Left lobe of liver (tissue), 2 donors: ENCODE measurements at regions not wholly inside any gene's neighbourhood (a gene's known extent, or its start where the extent isn't known, plus 50 kb on each side); places are given as distances from the start of the nearest gene placed in this dataset.
A peak's percentile ranks its signal among the peaks of the same experiment; 100 is the strongest.
"Not testable (repeated sequence)": the region's sequence is repeated elsewhere in the genome, so short reads cannot be mapped to it uniquely, and the experiment has no call there.

Experiments used
- ATAC-seq: fragments of 200-7000 bp; cut with Tn5 transposase; one replicate; pipeline ENCODE4 v1.9.1; 2020; ENCODE audit warnings: mild to moderate bottlenecking, moderate library complexity
- DNase-seq: peaks from one replicate; pipeline ENCODE4 v3.0.0-alpha.2; 2020; ENCODE audit warnings: low spot score
- donor health status: DM: no; HTN: no; CAD: no; lungs with moderate emphysema.
- donor health status: DM: no; HTN: yes; CAD: no.

DNA sequence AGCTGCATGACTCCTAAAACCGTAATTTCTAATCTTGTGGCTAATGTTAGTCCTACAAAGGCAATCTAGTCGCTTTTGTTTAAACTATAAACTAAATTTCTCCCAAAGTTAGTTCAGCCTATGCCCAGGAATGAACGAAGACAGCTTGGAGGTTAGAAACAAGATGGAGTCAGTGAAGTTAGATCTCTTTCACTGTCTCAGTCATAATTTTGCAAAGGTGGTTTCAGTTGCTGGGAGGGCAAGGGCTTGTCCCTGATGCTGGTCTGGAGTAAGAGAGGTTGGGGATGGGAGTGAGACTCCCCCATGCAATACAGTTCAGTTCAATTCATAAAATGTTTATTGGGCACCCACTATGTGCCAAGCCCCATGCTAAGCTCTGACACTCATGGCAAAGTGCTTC is 362.1 kb downstream of the TYW1 start:
- DNase-seq, ATAC-seq: not testable (repeated sequence)

DNA sequence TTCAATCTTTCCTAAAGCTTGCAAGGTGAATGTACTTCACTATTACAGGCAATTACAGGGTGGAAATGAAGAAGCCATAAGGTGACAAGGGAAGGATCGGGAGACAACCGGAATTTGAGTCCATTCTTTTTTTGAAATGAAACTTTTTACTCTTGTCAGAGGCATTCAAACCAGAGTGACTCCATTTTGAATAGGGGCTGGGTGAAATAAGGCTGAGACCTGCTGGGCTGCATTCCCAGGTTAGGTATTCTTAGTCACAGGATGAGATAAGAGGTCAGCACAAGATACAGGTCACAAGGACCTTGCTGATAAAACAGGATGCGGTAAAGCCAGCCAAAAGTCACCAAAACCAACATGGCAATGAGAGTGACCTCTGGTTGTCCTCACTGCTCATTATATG is 363.3 kb downstream of the TYW1 start:
- ATAC-seq (no peak), DNase-seq (no peak)

DNA sequence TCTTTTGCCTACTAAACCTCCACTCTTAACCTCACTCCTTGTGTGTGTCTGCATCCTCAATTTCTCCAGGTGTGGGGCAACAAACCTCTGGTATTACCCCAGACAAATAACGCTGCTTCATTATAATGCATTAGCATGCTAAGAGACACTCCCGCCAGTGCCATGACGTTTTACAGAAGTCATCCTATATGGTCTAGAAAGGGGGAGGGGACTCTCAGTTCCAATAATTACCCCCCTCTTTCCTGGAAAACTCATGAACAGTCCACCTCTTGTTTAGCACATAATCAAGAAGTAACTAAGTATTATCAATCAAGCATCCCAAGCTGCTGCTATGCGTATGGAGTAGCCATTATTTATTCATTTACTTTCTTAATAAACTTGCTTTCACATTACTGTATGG is 364.5 kb downstream of the TYW1 start:
- ATAC-seq (no peak), DNase-seq (no peak)

DNA sequence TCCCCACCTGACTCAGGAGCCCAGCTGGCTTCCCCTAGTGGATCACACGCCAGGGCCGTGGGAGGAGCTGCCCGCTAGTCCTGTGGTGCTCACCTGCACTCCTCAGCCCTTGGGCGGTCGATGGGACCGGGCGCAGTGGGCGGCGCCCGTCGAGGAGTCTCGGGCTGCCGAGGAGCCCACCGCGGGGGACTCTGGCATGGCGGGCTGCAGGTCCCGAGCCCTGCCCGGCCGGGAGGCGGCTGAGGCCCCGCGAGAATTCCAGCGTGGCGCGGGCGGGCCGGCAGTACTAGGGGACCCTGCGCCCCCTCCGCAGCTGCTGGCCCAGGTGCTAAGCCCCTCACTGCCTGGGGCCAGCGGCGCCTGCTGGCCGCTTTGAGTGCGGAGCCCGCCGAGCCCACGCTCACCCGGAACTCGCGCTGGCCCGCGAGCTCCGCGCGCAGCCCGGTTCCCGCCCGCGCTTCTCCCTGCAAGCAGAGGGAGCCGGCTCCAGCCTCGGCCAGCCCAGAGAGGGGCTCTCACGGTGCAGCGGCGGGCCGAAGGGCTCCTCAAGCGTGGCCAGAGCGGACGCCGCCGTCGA is 367.9 kb downstream of the TYW1 start:
- no peak for ATAC-seq
- no peak for DNase-seq

DNA sequence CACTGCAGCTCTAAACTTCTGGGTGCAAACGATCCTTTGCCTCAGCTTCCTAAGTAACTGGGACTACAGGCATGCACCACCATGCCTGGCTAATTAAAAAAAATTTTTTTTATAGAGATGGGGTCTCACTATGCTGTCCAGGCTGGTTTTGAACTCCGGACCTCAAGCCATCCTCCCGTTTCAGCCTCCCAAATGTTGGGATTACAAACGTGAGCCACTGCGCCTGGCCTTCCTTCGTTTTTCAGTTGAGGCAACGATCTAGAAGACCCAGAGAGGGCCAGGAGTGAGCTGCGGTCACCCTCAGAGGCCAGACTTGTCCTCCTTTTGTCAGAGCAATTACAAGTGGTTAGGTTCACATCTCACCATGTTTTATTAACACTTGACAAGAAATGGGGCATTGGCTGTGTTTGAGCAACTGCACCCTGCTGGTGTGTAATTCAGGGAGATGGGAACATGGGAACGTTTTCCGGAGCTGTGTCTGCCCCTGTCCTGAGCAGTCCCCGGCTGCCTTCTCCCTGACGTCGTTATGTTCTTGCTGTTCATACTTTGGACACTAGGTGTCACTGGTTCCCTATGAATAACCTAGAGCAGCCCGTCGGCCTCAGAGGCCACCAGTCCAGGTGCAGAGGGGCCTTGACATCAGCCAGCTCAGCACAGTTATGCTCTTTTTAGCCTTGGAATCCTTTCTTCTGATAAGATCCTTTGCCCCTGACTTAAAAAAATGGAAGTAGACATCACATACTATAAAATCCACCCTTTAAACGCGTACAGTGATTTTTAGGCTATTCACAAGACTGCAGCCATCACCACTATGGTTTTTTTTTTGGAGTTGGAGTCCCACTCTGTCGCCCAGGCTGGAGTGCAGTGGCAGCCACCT is 375.0 kb downstream of the TYW1 start:
- DNase-seq (peak; percentile 60), ATAC-seq (peak; percentile 99)

DNA sequence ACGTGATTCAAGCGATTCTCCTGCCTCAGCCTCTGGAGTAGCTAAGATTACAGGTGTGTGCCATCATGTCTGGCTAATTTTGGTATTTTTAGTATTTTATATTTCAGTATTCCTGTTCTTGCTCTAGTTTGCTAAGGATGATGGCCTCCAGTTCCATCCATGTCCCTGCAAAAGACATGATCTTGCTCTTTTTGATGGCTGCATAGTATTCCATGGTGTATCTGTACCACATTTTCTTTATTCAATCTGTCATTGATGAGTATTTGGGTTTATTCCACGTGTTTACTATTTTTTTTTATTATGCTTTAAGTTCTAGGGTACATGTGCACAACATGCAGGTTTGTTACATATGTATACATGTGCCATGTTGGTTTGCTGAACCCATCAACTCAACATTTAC is 376.8 kb downstream of the TYW1 start:
- DNase-seq, ATAC-seq: not testable (repeated sequence)

DNA sequence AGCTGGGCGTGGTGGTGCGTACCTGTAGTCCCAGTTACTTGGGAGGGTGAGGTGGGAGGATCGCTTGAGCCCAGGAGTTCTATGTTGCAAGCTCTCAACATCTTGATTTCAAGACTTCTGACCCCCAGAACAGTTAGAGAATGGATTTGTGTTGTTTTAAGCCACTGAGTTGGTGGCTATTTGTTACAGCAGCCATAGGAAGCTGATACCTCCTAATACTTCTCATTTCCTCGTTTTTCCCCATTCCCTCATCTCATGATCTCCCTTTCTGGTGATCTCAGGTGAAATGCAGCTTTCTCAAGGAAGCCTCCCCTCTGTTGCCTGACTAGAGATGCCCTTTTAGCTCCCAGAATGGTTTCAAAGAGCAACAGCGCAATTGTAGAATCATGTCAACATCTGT is 378.8 kb downstream of the TYW1 start:
- DNase-seq (no peak), ATAC-seq (no peak)

DNA sequence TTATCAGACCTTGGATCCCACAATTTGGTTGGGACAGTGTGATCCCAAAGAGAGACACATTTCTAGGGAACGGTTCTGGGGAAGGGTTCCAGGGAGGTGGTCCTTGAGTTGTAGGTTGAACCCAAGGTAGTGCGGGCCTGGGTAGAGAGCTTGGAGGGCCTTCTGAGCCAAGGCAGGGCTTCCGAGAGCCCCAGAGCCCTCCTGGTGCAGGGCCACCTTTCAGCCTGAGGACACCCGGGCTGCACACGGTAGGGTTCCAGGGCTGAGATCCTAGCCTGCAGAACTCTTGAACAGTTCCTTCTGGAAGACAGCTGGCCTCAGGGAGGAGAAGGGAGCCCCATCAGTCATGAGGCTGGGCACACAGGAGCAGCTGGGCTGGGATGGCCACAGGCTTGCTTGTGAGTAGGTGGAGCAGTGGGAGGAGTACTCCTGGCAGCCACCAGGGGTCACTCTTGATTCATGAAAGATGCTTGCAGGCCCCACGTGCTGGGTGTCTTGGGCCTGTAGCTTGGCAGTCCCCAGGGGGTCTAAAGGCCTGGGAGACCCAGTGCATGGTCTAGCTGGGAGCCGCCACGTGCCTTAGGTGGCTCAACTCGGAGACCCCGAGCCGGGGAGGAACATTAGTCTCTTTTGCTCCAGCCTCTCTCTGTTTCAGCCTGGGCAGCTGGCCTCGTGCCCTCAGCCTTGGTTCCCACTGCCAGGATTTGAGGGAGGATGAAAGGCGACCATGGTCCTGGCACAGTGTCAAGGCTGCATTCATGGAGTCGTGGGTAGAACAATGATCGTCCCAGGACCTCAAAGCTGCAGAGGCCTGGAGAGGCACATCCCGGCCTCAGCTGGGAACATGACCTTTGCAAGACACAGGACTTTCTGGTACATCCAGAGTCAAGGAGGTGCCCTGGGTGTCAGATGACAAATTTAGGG is 381.6 kb downstream of the TYW1 start:
- ATAC-seq (peak; percentile 98), DNase-seq (peak; percentile 68)

DNA sequence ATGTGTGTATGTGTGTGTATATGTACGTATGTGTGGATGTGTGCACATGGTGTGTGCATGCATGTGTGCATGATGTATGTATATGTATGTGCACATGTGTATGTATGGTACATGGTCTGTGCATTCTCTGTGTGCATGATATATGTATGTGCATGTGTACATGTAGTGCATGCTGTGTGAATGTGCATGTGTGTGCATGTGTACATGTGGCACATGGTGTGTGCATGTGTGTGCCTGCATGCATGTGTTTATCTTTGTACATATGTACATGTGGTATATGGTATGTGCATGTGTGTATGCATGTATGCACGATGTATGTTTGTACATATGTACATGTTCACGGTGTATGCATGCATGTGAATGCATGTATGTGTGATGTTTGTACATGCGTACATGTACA is 383.7 kb downstream of the TYW1 start:
- DNase-seq (no peak), ATAC-seq (no peak)

DNA sequence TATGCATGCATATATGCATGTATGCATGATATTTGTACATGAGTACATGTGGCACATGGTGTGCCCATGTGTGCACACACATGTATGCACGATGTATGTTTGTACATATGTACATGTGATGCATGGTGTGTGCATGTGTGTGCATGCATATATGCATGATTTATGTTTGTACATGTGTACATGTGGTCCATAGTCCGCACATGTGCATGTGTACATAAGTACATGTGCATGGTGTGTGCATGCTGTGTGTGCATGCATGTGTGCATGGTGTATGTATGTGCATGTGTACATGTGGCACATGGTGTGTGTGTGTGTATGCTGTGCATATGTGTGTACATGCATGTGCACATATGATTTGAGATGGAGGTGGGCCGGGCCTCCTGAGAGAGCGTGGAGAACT is 384.2 kb downstream of the TYW1 start:
- DNase-seq (no peak), ATAC-seq (no peak)

DNA sequence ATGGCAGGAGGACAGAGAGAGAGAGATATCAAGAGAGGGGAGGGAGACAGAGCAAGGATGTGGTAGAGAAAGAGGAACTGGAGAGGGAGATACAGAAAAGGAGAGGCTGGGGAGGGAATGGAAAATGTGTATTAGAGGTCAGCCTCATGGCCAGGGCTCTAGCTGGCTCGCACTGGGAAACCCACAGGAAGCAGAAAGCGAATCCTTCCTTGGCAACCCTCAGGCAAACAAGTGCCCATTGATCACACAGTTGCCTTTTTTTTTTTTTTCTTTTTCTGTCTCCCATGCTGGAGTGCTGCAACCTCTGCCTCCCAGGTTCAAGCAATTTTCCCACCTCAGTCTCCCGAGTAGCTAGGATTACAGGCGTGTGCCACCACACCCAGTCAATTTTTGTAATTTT is 391.2 kb downstream of the TYW1 start:
- DNase-seq (no peak), ATAC-seq (no peak)

DNA sequence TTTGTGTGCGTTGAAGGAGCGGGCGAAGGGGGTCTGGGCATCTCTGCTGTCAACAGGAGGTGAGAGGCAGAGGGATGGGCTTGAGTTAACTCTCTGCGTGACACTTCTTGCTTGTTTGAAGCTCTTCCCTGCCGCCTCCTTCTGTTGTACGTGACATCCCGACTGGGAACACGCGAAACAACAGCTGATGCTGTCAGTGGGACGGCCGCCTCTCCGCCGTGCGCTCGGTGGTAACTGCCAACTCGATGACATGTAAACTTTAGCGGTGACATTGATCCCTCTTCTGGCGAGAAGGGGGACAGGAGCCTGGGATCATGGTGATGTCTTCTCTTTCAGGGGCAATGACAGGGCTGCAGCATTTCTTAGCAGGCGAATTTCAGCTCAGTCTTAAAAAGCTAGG is 394.5 kb downstream of the TYW1 start:
- no peak for ATAC-seq
- no peak for DNase-seq

DNA sequence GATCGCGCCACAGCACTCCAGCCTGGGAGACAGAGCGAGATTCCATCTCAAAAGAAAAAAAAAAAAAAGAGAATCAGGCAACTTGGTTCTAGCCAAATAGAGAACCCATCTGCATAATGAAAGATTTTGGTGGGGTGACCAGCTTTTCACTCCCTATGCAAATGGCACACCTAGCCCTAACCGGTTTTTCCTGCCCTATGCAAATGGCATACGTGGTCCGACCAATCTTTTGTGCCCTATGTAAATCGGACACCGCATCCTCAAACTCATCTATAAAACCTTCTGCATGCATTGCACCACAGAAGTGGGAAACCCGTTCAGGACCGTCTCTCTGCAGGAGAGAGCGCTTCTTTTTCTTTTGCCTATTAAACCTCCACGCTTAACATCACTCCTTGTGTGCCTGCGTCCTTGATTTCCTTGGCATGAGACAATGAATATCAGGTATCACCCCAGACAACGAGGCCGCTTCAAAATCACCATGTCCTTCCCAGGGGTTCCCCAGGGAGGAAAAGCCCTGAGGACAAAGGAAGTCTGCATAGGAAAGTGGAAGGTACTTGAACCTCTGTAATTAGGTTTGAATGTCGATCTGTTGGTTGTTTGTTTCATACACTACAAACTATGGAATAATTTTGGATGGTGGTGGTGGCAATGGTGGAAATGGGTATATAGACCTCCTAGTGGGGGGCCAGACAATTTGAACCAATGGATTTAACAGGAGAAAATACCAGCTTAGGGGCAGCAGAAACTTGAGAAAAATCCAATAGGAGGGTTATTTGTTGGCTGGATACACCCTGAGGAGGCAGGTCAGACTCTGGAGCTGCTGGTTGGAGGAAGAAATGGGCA is 396.2 kb downstream of the TYW1 start:
- ATAC-seq (no peak), DNase-seq (no peak)

DNA sequence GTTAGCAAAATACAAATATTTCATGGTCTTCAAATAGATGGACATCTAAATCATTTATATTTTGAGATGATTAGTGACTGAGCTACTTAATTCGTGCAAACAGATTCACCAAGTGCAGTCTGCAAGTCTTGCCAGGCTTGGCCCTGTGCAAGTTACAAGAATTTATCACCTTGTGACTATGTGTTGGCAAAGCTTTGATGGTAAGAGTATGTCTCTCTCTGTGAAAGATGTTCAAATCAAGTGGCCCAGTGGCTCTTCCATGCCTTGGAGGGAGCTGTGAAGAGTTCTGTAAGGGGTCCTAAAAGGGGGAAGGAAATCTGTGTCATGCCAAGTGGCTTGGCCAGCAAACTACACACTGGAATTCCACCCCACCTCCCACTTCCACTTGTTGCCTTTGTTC is 397.3 kb downstream of the TYW1 start:
- no peak for ATAC-seq
- DNase-seq = no peak

DNA sequence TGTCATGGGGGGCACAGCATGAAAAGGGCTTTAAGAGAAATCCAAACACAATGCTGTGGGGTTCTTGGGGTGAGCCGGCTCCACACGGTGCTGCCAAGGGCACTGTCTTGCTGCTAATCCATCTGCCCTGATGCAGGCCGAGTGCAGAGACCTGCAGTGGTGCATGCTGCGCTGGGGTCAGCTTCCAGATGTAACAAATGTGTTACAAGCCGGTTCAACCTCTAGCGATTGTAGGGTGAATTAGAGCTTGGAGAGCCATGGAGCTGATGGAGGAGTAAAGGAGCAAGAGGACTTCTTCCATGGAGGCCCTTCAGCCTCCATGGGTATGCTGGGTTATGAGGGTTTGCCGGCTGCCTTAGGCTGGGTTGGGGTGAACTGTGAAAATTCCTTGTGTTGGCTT is 402.3 kb downstream of the TYW1 start:
- DNase-seq (no peak), ATAC-seq (no peak)

DNA sequence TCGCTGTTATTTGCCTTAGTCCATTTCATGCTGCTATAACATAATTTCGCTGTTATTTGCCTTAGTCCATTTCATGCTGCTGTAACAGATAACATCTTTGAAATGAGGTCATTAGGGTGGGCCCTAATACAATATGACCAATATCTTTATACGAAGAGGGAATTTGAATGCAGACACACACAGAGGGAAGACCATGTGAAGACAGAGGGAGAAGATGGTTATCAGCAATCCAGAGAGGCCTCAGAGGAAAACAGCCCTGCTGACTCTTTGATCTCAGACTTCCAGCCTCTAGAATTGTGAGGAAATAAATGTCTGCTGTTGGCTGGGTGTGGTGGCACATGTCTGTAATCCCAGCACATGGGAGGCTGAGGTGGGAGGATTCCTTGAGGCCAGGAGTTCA is 404.9 kb downstream of the TYW1 start:
- DNase-seq = no peak

DNA sequence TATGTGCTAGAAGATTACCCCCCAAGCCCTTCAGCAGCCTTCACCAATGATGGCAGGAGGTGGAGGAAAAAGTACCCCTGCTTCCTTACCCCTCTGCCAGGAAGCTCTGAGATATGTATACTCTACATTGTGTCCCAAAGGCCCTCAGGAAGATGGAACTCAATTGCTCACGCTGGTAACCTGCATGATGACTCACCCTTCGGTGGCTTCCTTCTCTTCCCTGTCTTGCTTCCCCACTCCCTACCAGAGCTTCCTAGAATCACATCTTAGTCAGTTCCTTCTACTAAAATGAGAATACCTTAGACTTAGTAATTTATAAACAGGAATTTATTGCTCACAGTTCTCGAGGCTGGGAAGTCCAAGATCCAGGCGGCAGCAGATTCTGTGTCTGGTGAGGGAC is 405.6 kb downstream of the TYW1 start:
- DNase-seq (no peak), ATAC-seq (no peak)

More for the DNA sequence above, 404.9 kb downstream of the TYW1 start:
- no peak for ATAC-seq

DNA sequence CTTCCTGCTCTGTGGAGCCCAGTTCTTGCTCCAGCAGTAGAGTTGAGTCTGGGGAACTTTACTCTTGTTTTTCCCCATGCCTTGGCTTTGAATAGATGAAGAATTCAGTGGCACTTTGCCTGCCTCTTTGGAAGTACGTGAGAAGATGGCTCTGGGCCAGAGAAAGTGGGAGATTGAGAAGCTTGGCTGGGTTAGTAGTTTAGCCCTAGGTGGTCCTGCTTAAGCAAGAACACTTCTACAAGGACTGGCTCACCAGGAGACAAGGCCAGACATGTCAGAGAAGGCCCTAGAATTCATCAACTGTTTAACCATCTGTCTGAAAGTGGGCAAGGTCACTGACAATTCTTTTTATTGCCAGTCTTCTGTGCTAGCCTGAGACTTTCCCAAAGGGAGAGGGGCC is 410.3 kb downstream of the TYW1 start:
- ATAC-seq = no peak
- DNase-seq = no peak

DNA sequence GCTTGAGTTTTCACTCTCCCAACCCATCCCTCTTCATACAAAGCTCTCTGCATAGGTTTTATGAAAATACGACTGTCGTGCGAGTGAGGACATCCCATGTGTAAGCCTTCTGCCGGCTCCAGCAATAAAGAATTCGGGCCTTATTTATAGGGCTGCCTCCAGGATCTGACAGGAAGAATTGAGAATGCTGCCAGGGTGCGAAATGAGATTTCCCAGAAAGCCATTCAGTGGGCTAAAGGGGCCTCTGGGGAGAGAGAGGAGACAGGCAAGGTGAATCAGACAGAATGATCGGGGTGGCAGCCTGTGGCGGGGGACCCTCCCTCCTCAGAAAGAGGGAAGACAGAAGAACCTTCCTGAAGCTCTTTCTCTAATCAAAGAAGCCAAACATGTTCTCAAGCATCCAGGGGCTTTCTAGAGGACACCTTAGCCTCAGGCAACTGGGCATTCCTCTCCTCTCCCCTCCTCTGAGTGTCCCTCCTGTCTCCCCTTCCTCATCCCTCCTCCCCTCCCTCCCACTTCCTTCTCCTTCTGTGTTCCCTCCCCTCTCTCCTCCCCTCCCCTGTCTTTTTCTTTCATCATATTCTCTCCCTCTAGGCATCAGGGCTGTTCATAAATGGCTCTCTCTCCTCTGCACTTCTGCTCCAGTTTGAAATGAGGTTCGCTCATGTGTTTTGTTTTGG is 410.9 kb downstream of the TYW1 start:
- DNase-seq (no peak), ATAC-seq (no peak)

DNA sequence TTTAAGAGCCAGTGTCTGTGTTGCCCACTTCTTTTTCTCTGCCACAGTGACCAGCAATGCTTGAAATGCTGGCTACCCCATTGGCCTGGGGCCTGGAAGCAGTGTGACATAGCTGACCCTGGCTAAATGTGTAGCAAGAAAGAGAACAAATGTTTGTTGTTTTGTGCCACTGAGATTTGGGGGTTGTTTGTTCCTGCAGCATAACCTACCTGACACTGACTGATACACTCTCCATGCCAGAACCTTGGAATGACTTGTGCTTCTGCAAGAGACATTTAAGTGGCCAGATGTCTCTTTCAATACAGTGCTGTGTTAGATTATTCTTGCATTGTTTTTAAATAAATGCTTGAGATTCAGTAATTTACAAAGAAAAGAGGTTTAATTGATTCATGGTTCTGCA is 411.5 kb downstream of the TYW1 start:
- DNase-seq (no peak), ATAC-seq (no peak)
